A673 (cell line): ENCODE measurements at regions not wholly inside any gene's neighbourhood (a gene's known extent, or its start where the extent isn't known, plus 50 kb on each side); places are given as distances from the start of the nearest gene placed in this dataset.

ENCODE experiments used
- BruUV-seq: library from RNA; stranded (reverse); fragments of 400-500 nt; replicated peaks from 2 replicates; lab custom pipeline; 2021; lab: Mats Ljungman, UMichigan
- CTCF ChIA-PET: fragments of 300-600 bp; sonication (Branson Sonifier 250); formaldehyde crosslinking; loops from one replicate; lab custom pipeline; 2022; ENCODE audit warnings: antibody characterized with exemption; lab: Charles Lee
- POLR2A ChIA-PET: fragments of 300-600 bp; sonication (Branson Sonifier 250); formaldehyde crosslinking; loops from one replicate; lab custom pipeline; 2022; ENCODE audit warnings: antibody characterized with exemption; ENCODE audit not compliant: low non-redundant PET; lab: Charles Lee
- DNase-seq: peaks from one replicate; pipeline ENCODE4 v3.0.0-alpha.2; 2015; ENCODE audit warnings: low spot score
- H3K27ac ChIP-seq: fragments of 200-600 bp; sonication (generic); 2 replicates; pipeline ENCODE4 v1.5.1; 2016; ENCODE audit warnings: mixed run types, low read depth, mild to moderate bottlenecking, mixed read lengths, antibody characterized with exemption, low read length; ENCODE audit not compliant: poor library complexity, severe bottlenecking
- H3K27me3 ChIP-seq: fragments of 200-600 bp; sonication (generic); replicated peaks from 2 replicates; pipeline ENCODE4 v1.6.1; 2017; ENCODE audit warnings: mixed run types, low read depth, mild to moderate bottlenecking, mixed read lengths, antibody characterized with exemption, low read length; ENCODE audit not compliant: insufficient read depth, poor library complexity
- H3K36me3 ChIP-seq: fragments of 200-600 bp; sonication (generic); 2 replicates; pipeline ENCODE4 v1.6.1; 2016; ENCODE audit warnings: mixed run types, mild to moderate bottlenecking, mixed read lengths, antibody characterized with exemption, low read length; ENCODE audit not compliant: insufficient read depth, poor library complexity, severe bottlenecking
- H3K4me1 ChIP-seq: fragments of 200-600 bp; sonication (generic); 2 replicates; pipeline ENCODE4 v1.6.1; 2017; ENCODE audit warnings: mixed run types, mild to moderate bottlenecking, mixed read lengths, antibody characterized with exemption, low read length; ENCODE audit not compliant: insufficient read depth, poor library complexity, severe bottlenecking
- H3K4me3 ChIP-seq: fragments of 200-600 bp; sonication (generic); 2 replicates; pipeline ENCODE4 v1.5.1; 2016; ENCODE audit warnings: low read depth, mixed run types, mild to moderate bottlenecking, mixed read lengths, low read length; ENCODE audit not compliant: poor library complexity, severe bottlenecking
- H3K9me3 ChIP-seq: fragments of 200-600 bp; sonication (generic); 2 replicates; pipeline ENCODE4 v1.6.1; 2016; ENCODE audit warnings: mixed run types, low read depth, mild to moderate bottlenecking, mixed read lengths, antibody characterized with exemption, low read length; ENCODE audit not compliant: poor library complexity, severe bottlenecking
- EZH2 ChIP-seq: fragments of 200-600 bp; sonication (generic); IDR thresholded peaks from 2 replicates; pipeline ENCODE4 v1.6.1; 2017; ENCODE audit warnings: borderline replicate concordance, low read depth, mild to moderate bottlenecking, mixed read lengths, antibody characterized with exemption, low read length; ENCODE audit not compliant: poor library complexity, severe bottlenecking
- intact Hi-C: fragments of 100-400 bp; cut with micrococcal nuclease; formaldehyde crosslinking; loops from one replicate; pipeline ENCODE4 v1.10.0; 2022; ENCODE audit not compliant: unreplicated experiment
- TF ChIP-seq, protein P1 (sequence below): fragments of 300-800, 200-600 bp; sonication (generic); conservative IDR thresholded peaks from 2 replicates; pipeline ENCODE4 v1.5.1; 2017; ENCODE audit warnings: low read depth, mild to moderate bottlenecking, antibody characterized with exemption, low read length, moderate library complexity, mixed read lengths

DNA sequence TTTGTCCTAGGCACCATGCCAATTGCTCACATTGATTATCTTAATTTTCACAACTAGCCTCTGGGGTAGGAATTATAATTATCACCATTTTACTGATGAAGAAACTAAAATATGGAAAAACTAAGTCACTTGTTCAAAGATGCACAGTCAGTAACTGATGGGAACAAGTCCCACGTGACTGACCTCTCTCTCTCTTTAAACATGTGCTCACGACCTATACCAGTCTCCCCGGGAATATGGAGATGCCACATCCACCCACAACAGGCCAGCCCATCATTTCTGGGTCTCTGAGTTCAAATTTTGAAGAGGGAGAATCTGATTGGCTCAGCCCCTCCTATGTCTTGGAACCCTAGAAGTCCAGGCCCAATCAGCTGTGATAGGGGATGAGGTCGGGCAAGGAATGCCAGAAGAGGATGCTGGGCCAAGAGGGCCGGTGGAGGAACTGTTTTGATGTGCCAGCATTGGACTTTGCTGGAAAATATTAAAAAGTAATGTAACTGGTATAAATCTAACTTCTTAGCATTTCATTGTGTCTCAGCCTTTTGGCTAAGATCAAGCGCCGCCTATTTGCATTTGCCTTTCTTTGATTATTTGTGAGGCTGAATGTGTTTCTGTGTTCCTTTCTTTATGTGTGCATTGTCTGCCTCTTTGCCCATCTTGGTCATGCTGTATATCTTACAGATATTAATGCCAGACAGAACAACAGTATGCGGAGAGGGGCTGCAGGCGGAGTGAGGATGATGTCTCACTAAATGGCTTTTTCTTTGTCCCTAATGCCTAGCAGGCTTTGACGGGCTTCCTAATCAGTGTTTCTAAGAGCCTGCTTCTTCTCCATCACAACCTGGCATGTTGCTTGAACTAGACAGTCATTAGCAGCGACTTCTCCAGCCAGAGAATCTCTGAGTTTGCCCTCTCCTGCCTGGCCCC, 126.6 kb downstream of the VEGFA start:
- Histone ChIP-seq H3K36me3 (no peaks in the 10 kb centered on the region), H3K27me3 (no peaks in the 10 kb centered on the region), H3K9me3 (no peaks in the 10 kb centered on the region), H3K27ac (no peak overlapping the region), H3K4me1 (peaks cover 8% of the 10 kb centered on the region), H3K4me3 (no peak overlapping the region)
- POLR2A ChIA-PET: no interaction called here
- CTCF ChIA-PET: interaction anchor here (0.6 kb wide), 1 partner anchor 30 kb away, joined by 5 read pairs; no protein-coding TSS in a partner anchor
- DNase-seq: no peak
- intact Hi-C loops: no loop called here
- no peak for TF ChIP-seq EZH2
- TF ChIP-seq, protein P1, sequence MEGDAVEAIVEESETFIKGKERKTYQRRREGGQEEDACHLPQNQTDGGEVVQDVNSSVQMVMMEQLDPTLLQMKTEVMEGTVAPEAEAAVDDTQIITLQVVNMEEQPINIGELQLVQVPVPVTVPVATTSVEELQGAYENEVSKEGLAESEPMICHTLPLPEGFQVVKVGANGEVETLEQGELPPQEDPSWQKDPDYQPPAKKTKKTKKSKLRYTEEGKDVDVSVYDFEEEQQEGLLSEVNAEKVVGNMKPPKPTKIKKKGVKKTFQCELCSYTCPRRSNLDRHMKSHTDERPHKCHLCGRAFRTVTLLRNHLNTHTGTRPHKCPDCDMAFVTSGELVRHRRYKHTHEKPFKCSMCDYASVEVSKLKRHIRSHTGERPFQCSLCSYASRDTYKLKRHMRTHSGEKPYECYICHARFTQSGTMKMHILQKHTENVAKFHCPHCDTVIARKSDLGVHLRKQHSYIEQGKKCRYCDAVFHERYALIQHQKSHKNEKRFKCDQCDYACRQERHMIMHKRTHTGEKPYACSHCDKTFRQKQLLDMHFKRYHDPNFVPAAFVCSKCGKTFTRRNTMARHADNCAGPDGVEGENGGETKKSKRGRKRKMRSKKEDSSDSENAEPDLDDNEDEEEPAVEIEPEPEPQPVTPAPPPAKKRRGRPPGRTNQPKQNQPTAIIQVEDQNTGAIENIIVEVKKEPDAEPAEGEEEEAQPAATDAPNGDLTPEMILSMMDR: no peak
- no TSS peak for BruUV-seq

DNA sequence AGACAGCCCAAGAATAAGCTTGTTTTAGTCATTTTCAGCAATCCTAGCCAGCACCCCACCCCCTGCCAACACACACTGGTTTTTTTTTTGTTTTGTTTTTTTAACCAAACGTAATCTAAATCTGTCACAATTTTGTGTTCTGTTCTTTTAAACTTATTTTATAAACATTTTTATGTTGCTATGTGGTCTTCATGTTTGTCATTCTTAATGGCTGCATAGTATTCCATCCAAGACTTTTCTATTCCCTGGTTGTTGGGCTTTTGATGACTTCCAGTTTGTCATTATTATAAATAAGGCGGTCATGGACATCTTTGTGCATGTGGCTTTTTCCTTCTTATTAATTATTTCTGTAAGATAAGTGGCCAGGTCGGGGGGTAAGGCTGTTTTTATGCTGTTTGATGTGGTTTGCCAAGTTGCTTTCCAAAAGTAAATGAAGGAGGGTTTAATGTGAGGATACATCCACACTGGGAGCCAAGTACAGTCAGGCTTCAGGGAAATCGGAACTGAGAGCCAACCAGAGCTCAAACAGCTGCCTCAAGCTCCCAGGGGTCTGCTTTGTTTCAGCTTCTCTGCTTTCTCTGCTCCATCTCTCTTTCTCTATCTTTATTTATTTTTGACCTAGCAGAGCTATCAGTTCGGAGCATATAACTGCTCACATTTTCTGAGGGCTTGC, 125.8 kb downstream of the VEGFA start:
- no peaks in the 10 kb centered on the region for H3K9me3 ChIP-seq
- no peak overlapping the region for H3K27ac ChIP-seq
- no peaks in the 10 kb centered on the region for H3K27me3 ChIP-seq
- CTCF ChIA-PET: no interaction called here
- no peaks in the 10 kb centered on the region for H3K36me3 ChIP-seq
- BruUV-seq: no TSS peak
- H3K4me1 ChIP-seq: peaks cover 1% of the 10 kb centered on the region
- H3K4me3 ChIP-seq: no peak overlapping the region
- DNase-seq: no peak
- intact Hi-C loops: no loop called here
- no peak for TF ChIP-seq EZH2
- POLR2A ChIA-PET: no interaction called here

DNA sequence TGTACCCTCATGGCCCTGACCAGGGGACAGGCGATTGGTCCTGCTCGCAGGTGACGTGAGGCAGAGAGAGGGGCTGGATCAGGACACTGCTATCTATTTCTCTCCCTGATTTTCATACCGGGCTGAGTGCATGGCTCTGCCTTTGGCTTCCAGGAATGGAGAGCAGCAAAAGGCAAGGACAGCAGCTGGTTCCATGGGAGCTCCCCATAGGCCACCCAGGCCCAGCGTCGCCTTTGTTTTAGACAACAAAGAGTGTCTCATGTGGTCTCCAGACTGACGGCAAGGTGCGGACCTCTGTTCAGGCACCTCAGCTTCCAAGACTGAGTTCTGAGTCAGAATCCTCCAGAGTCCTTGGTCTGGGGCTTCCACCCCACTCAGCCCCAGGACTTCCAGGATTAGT, 123.1 kb downstream of the VEGFA start:
- DNase-seq: no peak
- intact Hi-C loops: no loop called here
- no peaks in the 10 kb centered on the region for H3K4me1 ChIP-seq
- no peaks in the 10 kb centered on the region for H3K27me3 ChIP-seq
- H3K27ac ChIP-seq: no peak overlapping the region
- no peak overlapping the region for H3K4me3 ChIP-seq
- ChIA-PET CTCF (no interaction called here), POLR2A (no interaction called here)
- BruUV-seq: no TSS peak
- no peaks in the 10 kb centered on the region for H3K9me3 ChIP-seq
- no peak for TF ChIP-seq EZH2
- TF ChIP-seq, protein P1: no peak
- no peaks in the 10 kb centered on the region for H3K36me3 ChIP-seq
